ENCODE measurements at regions not wholly inside any gene's neighbourhood (a gene's known extent, or its start where the extent isn't known, plus 50 kb on each side); places are given as distances from the start of the nearest gene placed in this dataset.
A peak's percentile ranks its signal among the peaks of the same experiment; 100 is the strongest.

GRCh38 chr17:71600137-71600789, 520.6 kb upstream of the SOX9 start:
- Histone ChIP-seq H2AFZ (replicated peaks; ENCODE audit: low read length, poor library complexity) (no peak overlapping the region), H3K27me3 (ENCODE audit: control insufficient read depth, insufficient read depth, low read length) (no peaks in the 10 kb centered on the region), H3K4me1 (ENCODE audit: control insufficient read depth, insufficient read depth, low read length) (no peaks in the 10 kb centered on the region), H2BK15ac (ENCODE audit: low read depth, low read length) (no peak overlapping the region), H2BK20ac (ENCODE audit: low read depth, low read length) (no peak overlapping the region), H3K9me3 (ENCODE audit: control insufficient read depth, insufficient read depth, low read length) (no peaks in the 10 kb centered on the region), H3K4ac (ENCODE audit: low read depth, low read length) (no peak overlapping the region), H3K9me1 (ENCODE audit: insufficient read depth, low read length) (no peaks in the 10 kb centered on the region), H3K79me1 (ENCODE audit: low read depth in 1 of 2, low read length in 2 of 2) (no peaks in the 10 kb centered on the region), H3K9ac (ENCODE audit: low read depth, low read length) (no peak overlapping the region), H3K27ac (ENCODE audit: insufficient read depth, low read length) (no peak overlapping the region), H3K18ac (ENCODE audit: low read depth, low read length) (no peak overlapping the region), H3K23ac (ENCODE audit: low read depth, low read length) (no peak overlapping the region), H4K20me1 (ENCODE audit: insufficient read depth, low read length) (no peaks in the 10 kb centered on the region), H3K4me3 (ENCODE audit: insufficient read depth, low read depth, low read length) (no peak overlapping the region), H2AK5ac (ENCODE audit: low read depth, low read length) (no peak overlapping the region), H2BK120ac (ENCODE audit: low read depth, low read length) (no peak overlapping the region), H2BK5ac (ENCODE audit: low read depth, low read length, poor library complexity, severe bottlenecking) (no peak overlapping the region), H3K14ac (replicated peaks; ENCODE audit: low read depth, low read length) (no peak overlapping the region), H2AK9ac (replicated peaks; ENCODE audit: low read depth, low read length, poor library complexity) (no peak overlapping the region), H4K91ac (ENCODE audit: insufficient read depth, low read depth, low read length) (no peak overlapping the region), H3K56ac (ENCODE audit: extremely low read depth, insufficient read depth, low read length) (no peak overlapping the region), H4K8ac (ENCODE audit: low read depth in 2 of 2, low read length in 2 of 2) (no peak overlapping the region), H3K4me2 (ENCODE audit: low read depth, low read length) (no peak overlapping the region; the same call in 1 of the 2 replicates), H4K5ac (ENCODE audit: low read depth, low read length) (no peak overlapping the region), H3K36me3 (ENCODE audit: control insufficient read depth, insufficient read depth, low read length) (no peaks in the 10 kb centered on the region)
- intact Hi-C loops (cut with micrococcal nuclease), result no loop called here
- ChIA-PET CTCF (interaction anchor here (0.7 kb wide), 1 partner anchor 408 kb away, joined by 3 read pairs; no protein-coding TSS in a partner anchor), POLR2A (ENCODE audit: unreplicated experiment) (no interaction called here)
- TF ChIP-seq MAZ (IDR thresholded peaks at IDR 0.05; ENCODE audit: borderline replicate concordance, low read depth, low read length) (no peak), MXI1 (IDR thresholded peaks at IDR 0.05; ENCODE audit: borderline replicate concordance, low read depth, low read length) (no peak), RFX5 (IDR thresholded peaks at IDR 0.05; ENCODE audit: low read depth, low read length) (no peak), SMC3 (IDR thresholded peaks at IDR 0.05; ENCODE audit: low read depth, low read length) (no peak), POLR2A (IDR thresholded peaks at IDR 0.05; ENCODE audit: low read depth, low read length) (no peak), FOS (IDR thresholded peaks at IDR 0.05; ENCODE audit: low read depth, low read length) (no peak), CTCF (conservative IDR thresholded peaks at IDR 0.05; ENCODE audit: low read depth, low read length) (no peak), MAFK (IDR thresholded peaks at IDR 0.05; ENCODE audit: low read depth, low read length) (no peak), CEBPB (IDR thresholded peaks at IDR 0.05; ENCODE audit: low read depth, low read length) (no peak), NFE2L2 (IDR thresholded peaks at IDR 0.05; ENCODE audit: low read depth, low read length) (no peak), RCOR1 (IDR thresholded peaks at IDR 0.05; ENCODE audit: insufficient replicate concordance, low read length) (no peak), CHD1 (IDR thresholded peaks at IDR 0.05; ENCODE audit: low read depth, low read length) (no peak), ELK1 (IDR thresholded peaks at IDR 0.05; ENCODE audit: borderline replicate concordance, low read depth, low read length) (no peak), RAD21 (IDR thresholded peaks at IDR 0.05; ENCODE audit: low read length) (no peak), BHLHE40 (IDR thresholded peaks at IDR 0.05; ENCODE audit: low read depth, low read length) (no peak), USF2 (IDR thresholded peaks at IDR 0.05; ENCODE audit: low read depth, low read length) (no peak)
- WGBS, 2 experiments (ENCODE audit: extremely low coverage in 2 of 2, insufficient read length in 1 of 2), result no CpG with 5 or more reads among the region's 8 CpGs
- no TSS peak for BruUV-seq (replicated peaks)
- dilution Hi-C loops (cut with HindIII; ENCODE audit: low sequenced_read_pairs, unreplicated experiment), result no loop called here
- ATAC-seq (ENCODE audit: low read depth) (no peak), DNase-seq (peak; percentile 7)
- in situ Hi-C loops (cut with MboI; ENCODE audit: low sequenced_read_pairs), result no loop called here

All from IMR-90 (cell line).